HCT116 (cell line): ENCODE measurements at regions not wholly inside any gene's neighbourhood (a gene's known extent, or its start where the extent isn't known, plus 50 kb on each side); places are given as distances from the start of the nearest gene placed in this dataset.

Experiments
- ATAC-seq: fragments of 200-7000 bp; cut with Tn5 transposase; 2 replicates; pipeline ENCODE4 v1.9.1; 2020; ENCODE audit warnings: mild to moderate bottlenecking, moderate library complexity
- BruUV-seq: library from RNA; stranded (reverse); fragments of 400-500 nt; replicated peaks from 2 replicates; lab custom pipeline; 2021; lab: Mats Ljungman, UMichigan
- CTCF ChIA-PET: fragments of 300-600 bp; sonication (Branson Sonifier 250); formaldehyde crosslinking; loops from one replicate; lab custom pipeline; 2021; ENCODE audit warnings: antibody characterized with exemption; lab: Charles Lee
- POLR2A ChIA-PET: fragments of 300-600, 350-600 bp; sonication (Branson Sonifier 250); formaldehyde crosslinking; loops from one replicate; lab custom pipeline; 2021; ENCODE audit warnings: antibody characterized with exemption; lab: Charles Lee
- RAD21 ChIA-PET, 2 experiments: fragments of 300-600 bp; sonication (Branson Sonifier 250); formaldehyde crosslinking; loops; one replicate each; lab custom pipeline; 2023; ENCODE audit warnings: low total read pairs in 2 of 2; ENCODE audit not compliant: uncharacterized antibody in 2 of 2, unreplicated experiment in 2 of 2, low non-redundant PET in 1 of 2; lab: Charles Lee
- DNase-seq: peaks from one replicate; pipeline ENCODE4 v3.0.0-alpha.2; 2010; ENCODE audit warnings: low read depth, low spot score
- H2AFZ ChIP-seq: fragments of 200-600 bp; shearing (Covaris generic), sonication (generic); 2 replicates; pipeline ENCODE4 v1.6.1; 2017; ENCODE audit warnings: low read depth, mixed run types, mixed read lengths, antibody characterized with exemption, low read length; ENCODE audit not compliant: poor library complexity, severe bottlenecking
- H3K27ac ChIP-seq: 2 replicates; pipeline ENCODE4 v1.5.1; 2012; ENCODE audit warnings: low read depth, low read length
- H3K27me3 ChIP-seq: fragments of 200-600 bp; sonication (generic); 2 replicates; pipeline ENCODE4 v1.6.1; 2016; ENCODE audit warnings: mixed run types, low read length, mixed read lengths; ENCODE audit not compliant: insufficient read depth
- H3K36me3 ChIP-seq, 2 experiments: fragments of 200-500 bp in 1 of 2; fragments of 200-600 bp in 1 of 2; sonication (Bioruptor generic) in 1 of 2; sonication (generic) in 1 of 2; 2 replicates each; pipeline versions ENCODE4 v1.5.1 to v1.6.1; 2014 to 2016; ENCODE audit warnings: low read length in 2 of 2, inconsistent platforms in 1 of 2, mixed read lengths in 1 of 2, mixed run types in 1 of 2; ENCODE audit not compliant: insufficient read depth in 2 of 2, control insufficient read depth in 1 of 2
- H3K4me1 ChIP-seq, 2 experiments: fragments of 200-600 bp in 1 of 2; sonication (generic) in 1 of 2; 2 replicates each; pipeline versions ENCODE4 v1.5.1 to v1.6.1; 2012 to 2017; ENCODE audit warnings: low read length in 2 of 2, inconsistent platforms in 1 of 2, mild to moderate bottlenecking in 1 of 2, mixed read lengths in 1 of 2, mixed run types in 1 of 2, moderate library complexity in 1 of 2; ENCODE audit not compliant: insufficient read depth in 2 of 2, control insufficient read depth in 1 of 2
- H3K4me2 ChIP-seq: fragments of 200-600 bp; sonication (generic); 2 replicates; pipeline ENCODE4 v1.6.1; 2017; ENCODE audit warnings: mixed run types, low read length, mixed read lengths
- H3K4me3 ChIP-seq, 2 experiments: fragments of 200-600 bp in 1 of 2; sonication (generic) in 1 of 2; replicated peaks in 1 of 2; 2 replicates each; pipeline ENCODE4 v1.5.1; 2011 to 2016; ENCODE audit warnings: low read length in 2 of 2, control low read depth in 1 of 2, low read depth in 1 of 2, mild to moderate bottlenecking in 1 of 2, mixed read lengths in 1 of 2, mixed run types in 1 of 2
- H3K79me2 ChIP-seq: fragments of 200-600 bp; sonication (generic); 2 replicates; pipeline ENCODE4 v1.6.1; 2017; ENCODE audit warnings: mild to moderate bottlenecking, mixed run types, low read length, moderate library complexity, mixed read lengths; ENCODE audit not compliant: insufficient read depth
- H3K9ac ChIP-seq: fragments of 200-600 bp; sonication (generic); 2 replicates; pipeline ENCODE4 v1.6.1; 2016; ENCODE audit warnings: low read length, mixed read lengths
- H3K9me2 ChIP-seq: fragments of 200-600 bp; sonication (generic), shearing (Covaris generic); 2 replicates; pipeline ENCODE4 v1.6.1; 2017; ENCODE audit warnings: mixed run types, mild to moderate bottlenecking, moderate library complexity; ENCODE audit not compliant: insufficient read depth
- H3K9me3 ChIP-seq, 2 experiments: fragments of 200-500 bp in 1 of 2; fragments of 200-600 bp in 1 of 2; sonication (Bioruptor generic) in 1 of 2; sonication (generic) in 1 of 2; 2 replicates each; pipeline ENCODE4 v1.6.1; 2014 to 2017; ENCODE audit warnings: low read length in 2 of 2, mixed read lengths in 2 of 2, inconsistent platforms in 1 of 2, low read depth in 1 of 2, mild to moderate bottlenecking in 1 of 2, mixed run types in 1 of 2, moderate library complexity in 1 of 2; ENCODE audit not compliant: control insufficient read depth in 1 of 2, insufficient read depth in 1 of 2
- H4K20me1 ChIP-seq: fragments of 200-600 bp; sonication (generic), shearing (Covaris generic); 2 replicates; pipeline ENCODE4 v1.6.1; 2017; ENCODE audit warnings: mixed run types, mild to moderate bottlenecking, moderate library complexity; ENCODE audit not compliant: insufficient read depth
- CBX3 ChIP-seq: IDR thresholded peaks from 2 replicates; pipeline ENCODE4 v1.6.1; 2012; ENCODE audit warnings: low read depth
- EGR1 ChIP-seq: IDR thresholded peaks from 2 replicates; pipeline ENCODE4 v1.6.1; 2012; ENCODE audit warnings: low read depth
- EZH2 ChIP-seq: fragments of 200-600 bp; sonication (generic); IDR thresholded peaks from 2 replicates; pipeline ENCODE4 v1.6.1; 2017; ENCODE audit warnings: antibody characterized with exemption, mixed run types
- RAD21 ChIP-seq: IDR thresholded peaks from 2 replicates; pipeline ENCODE4 v1.6.1; 2012; ENCODE audit warnings: low read depth, mild to moderate bottlenecking
- TCF7L2 ChIP-seq: IDR thresholded peaks from 2 replicates; pipeline ENCODE4 v1.7.0; 2011; ENCODE audit warnings: borderline replicate concordance, inconsistent platforms; ENCODE audit not compliant: insufficient read depth, insufficient read length; ENCODE audit errors: extremely low read depth
- ZFX ChIP-seq: fragments of 450-650 bp; IDR thresholded peaks from 2 replicates; pipeline ENCODE4 v1.6.1; 2017
- intact Hi-C: fragments of 100-400 bp; cut with micrococcal nuclease; formaldehyde crosslinking; loops from 2 replicates; pipeline ENCODE4 v1.10.0; 2022
- TF ChIP-seq, protein P1 (sequence below): IDR thresholded peaks from 2 replicates; pipeline ENCODE4 v1.6.1; 2012; ENCODE audit warnings: low read depth

DNA sequence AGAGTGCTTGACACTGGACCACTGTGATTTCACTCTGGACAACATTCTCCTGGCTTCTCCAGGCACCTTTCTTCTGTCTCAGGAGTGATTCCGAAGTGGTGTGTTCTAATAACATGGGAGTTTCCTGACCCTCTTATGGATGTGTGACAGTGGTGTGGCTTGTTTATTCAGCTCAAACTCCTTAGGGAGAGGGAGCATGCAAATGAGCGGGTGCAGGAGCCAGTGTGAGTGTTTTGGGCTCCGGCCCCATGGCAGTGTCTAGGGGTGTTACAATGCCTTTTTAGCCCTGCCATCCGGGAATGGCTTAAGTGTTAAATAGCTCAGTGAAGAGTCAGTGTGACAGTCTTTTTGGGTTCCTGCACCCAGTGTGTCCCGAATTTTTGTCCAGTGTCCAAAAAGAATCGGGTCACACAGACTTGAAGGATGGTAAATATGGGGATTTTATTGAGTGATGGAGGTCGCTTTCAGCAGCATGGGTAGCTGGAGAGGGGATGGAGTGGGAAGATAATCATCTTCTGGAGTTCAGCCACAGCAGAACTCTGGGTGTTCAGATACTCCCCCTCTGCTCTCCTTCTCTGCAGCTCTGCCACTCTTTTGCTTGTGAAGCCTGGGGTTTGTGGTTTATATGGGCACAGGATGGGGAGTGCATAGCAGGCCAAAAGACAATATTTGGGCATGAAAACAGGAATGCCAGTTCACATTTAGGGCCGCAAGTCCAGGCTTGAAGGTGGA, 928.9 kb upstream of the CITED2 start:
- TF ChIP-seq, protein P1, sequence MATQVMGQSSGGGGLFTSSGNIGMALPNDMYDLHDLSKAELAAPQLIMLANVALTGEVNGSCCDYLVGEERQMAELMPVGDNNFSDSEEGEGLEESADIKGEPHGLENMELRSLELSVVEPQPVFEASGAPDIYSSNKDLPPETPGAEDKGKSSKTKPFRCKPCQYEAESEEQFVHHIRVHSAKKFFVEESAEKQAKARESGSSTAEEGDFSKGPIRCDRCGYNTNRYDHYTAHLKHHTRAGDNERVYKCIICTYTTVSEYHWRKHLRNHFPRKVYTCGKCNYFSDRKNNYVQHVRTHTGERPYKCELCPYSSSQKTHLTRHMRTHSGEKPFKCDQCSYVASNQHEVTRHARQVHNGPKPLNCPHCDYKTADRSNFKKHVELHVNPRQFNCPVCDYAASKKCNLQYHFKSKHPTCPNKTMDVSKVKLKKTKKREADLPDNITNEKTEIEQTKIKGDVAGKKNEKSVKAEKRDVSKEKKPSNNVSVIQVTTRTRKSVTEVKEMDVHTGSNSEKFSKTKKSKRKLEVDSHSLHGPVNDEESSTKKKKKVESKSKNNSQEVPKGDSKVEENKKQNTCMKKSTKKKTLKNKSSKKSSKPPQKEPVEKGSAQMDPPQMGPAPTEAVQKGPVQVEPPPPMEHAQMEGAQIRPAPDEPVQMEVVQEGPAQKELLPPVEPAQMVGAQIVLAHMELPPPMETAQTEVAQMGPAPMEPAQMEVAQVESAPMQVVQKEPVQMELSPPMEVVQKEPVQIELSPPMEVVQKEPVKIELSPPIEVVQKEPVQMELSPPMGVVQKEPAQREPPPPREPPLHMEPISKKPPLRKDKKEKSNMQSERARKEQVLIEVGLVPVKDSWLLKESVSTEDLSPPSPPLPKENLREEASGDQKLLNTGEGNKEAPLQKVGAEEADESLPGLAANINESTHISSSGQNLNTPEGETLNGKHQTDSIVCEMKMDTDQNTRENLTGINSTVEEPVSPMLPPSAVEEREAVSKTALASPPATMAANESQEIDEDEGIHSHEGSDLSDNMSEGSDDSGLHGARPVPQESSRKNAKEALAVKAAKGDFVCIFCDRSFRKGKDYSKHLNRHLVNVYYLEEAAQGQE, result no peak
- TF ChIP-seq EGR1 (no peak), TCF7L2 (no peak), CBX3 (no peak), EZH2 (no peak), ZFX (no peak), RAD21 (no peak)
- TF ChIP-seq, all 23 proteins: peak for 0
- DNase-seq (no peak), ATAC-seq (no peak)
- H3K4me1 ChIP-seq, result no peaks in the 10 kb centered on the region
- no peaks in the 10 kb centered on the region for H3K9me2 ChIP-seq
- ChIA-PET POLR2A (no interaction called here), RAD21 (no interaction called here), CTCF (no interaction called here)
- no peak overlapping the region for H3K4me2 ChIP-seq
- BruUV-seq, result no TSS peak
- intact Hi-C loops, result no loop called here
- peak overlapping the region; percentile 27 for H2AFZ ChIP-seq
- H3K27ac ChIP-seq, result no peak overlapping the region
- no peaks in the 10 kb centered on the region for H3K36me3 ChIP-seq
- no peaks in the 10 kb centered on the region for H4K20me1 ChIP-seq
- H3K4me3 ChIP-seq, result no peak overlapping the region
- no peak overlapping the region for H3K9ac ChIP-seq
- H3K79me2 ChIP-seq, result no peaks in the 10 kb centered on the region
- no peaks in the 10 kb centered on the region for H3K27me3 ChIP-seq
- H3K9me3 ChIP-seq, result no peaks in the 10 kb centered on the region
